Spleen (tissue), 11 donors: ENCODE measurements at regions not wholly inside any gene's neighbourhood (a gene's known extent, or its start where the extent isn't known, plus 50 kb on each side); places are given as distances from the start of the nearest gene placed in this dataset.

Source experiments
- DNase-seq: peaks from one replicate; pipeline ENCODE4 v3.0.0-alpha.2; 2020
- H3K27ac ChIP-seq, 8 donors: fragments of 200-600 bp; sonication (generic) in 7 of 8; 1 replicate in 4 of 8; 2 replicates in 4 of 8; pipeline versions ENCODE4 v1.5.0 to v1.8.0; 2016 to 2021; ENCODE audit warnings: inconsistent platforms in 4 of 8, mild to moderate bottlenecking in 4 of 8, moderate library complexity in 1 of 8
- H3K27me3 ChIP-seq, 7 donors: fragments of 200-600 bp; sonication (generic) in 6 of 7; replicated peaks in 1 of 7; 1 replicate in 4 of 7; 2 replicates in 3 of 7; pipeline versions ENCODE4 v1.5.0 to v1.8.0; 2016 to 2021; ENCODE audit warnings: inconsistent platforms in 3 of 7, mild to moderate bottlenecking in 1 of 7
- H3K36me3 ChIP-seq, 6 donors: fragments of 200-600 bp; sonication (generic) in 5 of 6; 1 replicate in 4 of 6; 2 replicates in 2 of 6; pipeline versions ENCODE4 v1.5.0 to v1.8.0; 2016 to 2021; ENCODE audit warnings: inconsistent platforms in 2 of 6
- H3K4me1 ChIP-seq, 6 donors: fragments of 200-600 bp; sonication (generic) in 5 of 6; 1 replicate in 3 of 6; 2 replicates in 3 of 6; pipeline versions ENCODE4 v1.5.0 to v1.8.0; 2016 to 2021; ENCODE audit warnings: inconsistent platforms in 3 of 6
- H3K4me3 ChIP-seq, 8 donors: fragments of 200-600 bp; sonication (generic) in 7 of 8; 1 replicate in 4 of 8; 2 replicates in 4 of 8; pipeline versions ENCODE4 v1.5.0 to v1.8.0; 2016 to 2021; ENCODE audit warnings: inconsistent platforms in 4 of 8, mild to moderate bottlenecking in 4 of 8, moderate library complexity in 2 of 8
- H3K9me3 ChIP-seq, 8 donors: fragments of 200-600 bp; sonication (generic) in 7 of 8; 1 replicate in 4 of 8; 2 replicates in 4 of 8; pipeline versions ENCODE4 v1.5.0 to v1.8.0; 2016 to 2021; ENCODE audit warnings: inconsistent platforms in 4 of 8
- CTCF ChIP-seq, 11 experiments: fragments of 200-600 bp in 7 of 11; fragments of 450-650 bp in 4 of 11; sonication (generic) in 4 of 11; IDR thresholded peaks in 8 of 11; conservative IDR thresholded peaks in 3 of 11; 1 replicate in 7 of 11; 2 replicates in 4 of 11; pipeline versions ENCODE4 v1.4.0 to v1.8.0; 2016 to 2021; ENCODE audit warnings: antibody characterized with exemption in 11 of 11, inconsistent platforms in 4 of 11, mild to moderate bottlenecking in 1 of 11
- POLR2A ChIP-seq, 3 donors: fragments of 450-650 bp; IDR thresholded peaks; one replicate each; pipeline ENCODE4 v1.5.1; 2017; ENCODE audit warnings: antibody characterized with exemption in 3 of 3, mild to moderate bottlenecking in 1 of 3
- POLR2AphosphoS5 ChIP-seq, 3 donors: sonication (generic); formaldehyde crosslinking; IDR thresholded peaks; one replicate each; pipeline ENCODE4 v1.5.1; 2017; ENCODE audit warnings: antibody characterized with exemption in 3 of 3
- WGBS, 5 donors: extraction: QIAGEN DNeasy Blood & Tissue Kit in 3 of 5; methylation state at CpG; one replicate each; pipeline versions ENCODE4 v1.1.5 to v1.1.7; 2013 to 2018; 5-methylcytosine and 5-hydroxymethylcytosine counted together
- intact Hi-C: fragments of 100-400 bp; cut with DNase I; formaldehyde crosslinking; loops from one replicate; pipeline ENCODE4 v1.15.0; 2023; ENCODE audit warnings: low total_unique reads
- donor health status: healthy with polysubstance abuse.
- donor health status: DM: no; HTN: no; CAD: no; lungs with moderate emphysema.
- donor health status: DM: no; HTN: no; CAD: no.
- donor health status: Bipolar disorder and iron deficiency.
- donor health status: healthy.
- donor health status: DM: no; HTN: no; CAD: no.
- donor health status: DM: yes; HTN: yes; CAD: no.

GRCh38 chr13:103354171-103354570, 288.0 kb upstream of the SLC10A2 start:
- WGBS, 5 donors, result 66 to 77% (median 73%) methylated on average over 2 of the region's 2 CpGs
- Histone ChIP-seq H3K4me3 (no peak overlapping the region), H3K27me3 (no peaks in the 10 kb centered on the region), H3K36me3 (no peaks in the 10 kb centered on the region), H3K27ac (no peak overlapping the region), H3K9me3 (peaks cover 0 to 5% (median 0%) of the 10 kb centered on the region in 8 donors), H3K4me1 (no peaks in the 10 kb centered on the region)
- DNase-seq, result no peak
- TF ChIP-seq POLR2A (IDR thresholded peaks at IDR 0.05), result no peak
- intact Hi-C loops, result no loop called here

GRCh38 chr13:103351035-103351828, 285.0 kb upstream of the SLC10A2 start:
- Histone ChIP-seq H3K4me3 (no peak overlapping the region), H3K27ac (no peak overlapping the region), H3K36me3 (no peaks in the 10 kb centered on the region), H3K4me1 (no peaks in the 10 kb centered on the region), H3K27me3 (no peaks in the 10 kb centered on the region), H3K9me3 (peaks cover 0 to 6% (median under 1%) of the 10 kb centered on the region in 8 donors)
- 45 to 54% (median 49%) methylated on average over 10 of the region's 10 CpGs for WGBS, 5 donors
- intact Hi-C loops, result no loop called here
- no peak for TF ChIP-seq POLR2A (IDR thresholded peaks at IDR 0.05)
- no peak for TF ChIP-seq POLR2AphosphoS5 (IDR thresholded peaks at IDR 0.05)
- no peak for TF ChIP-seq CTCF (IDR thresholded peaks at IDR 0.05 in 8 of 11, conservative IDR thresholded peaks at IDR 0.05 in 3 of 11)
- no peak for DNase-seq

- Histone ChIP-seq H3K27ac (no peak overlapping the region), H3K4me1 (no peaks in the 10 kb centered on the region), H3K36me3 (no peaks in the 10 kb centered on the region), H3K4me3 (no peak overlapping the region), H3K9me3 (peaks cover 0 to 17% (median 11%) of the 10 kb centered on the region in 8 donors), H3K27me3 (no peaks in the 10 kb centered on the region)
- no peak for DNase-seq
- intact Hi-C loops, result no loop called here
- WGBS, 5 donors, result 91 to 97% (median 93%) methylated on average over 1 of the region's 1 CpG
- TF ChIP-seq POLR2A (IDR thresholded peaks at IDR 0.05), result no peak
Observed at GRCh38 chr13:103350147-103350546, 283.9 kb upstream of the SLC10A2 start.

GRCh38 chr13:103349211-103349980, 283.2 kb upstream of the SLC10A2 start:
- no peak for TF ChIP-seq POLR2A (IDR thresholded peaks at IDR 0.05)
- TF ChIP-seq CTCF (IDR thresholded peaks at IDR 0.05 in 8 of 11, conservative IDR thresholded peaks at IDR 0.05 in 3 of 11), result no peak
- no peak for DNase-seq
- WGBS, 5 donors, result 33 to 42% (median 38%) methylated on average over 6 of the region's 6 CpGs
- intact Hi-C loops, result no loop called here
- Histone ChIP-seq H3K4me3 (no peak overlapping the region), H3K9me3 (peaks cover 0 to 24% (median 19%) of the 10 kb centered on the region in 8 donors), H3K4me1 (no peaks in the 10 kb centered on the region), H3K27ac (no peak overlapping the region), H3K36me3 (no peaks in the 10 kb centered on the region), H3K27me3 (no peaks in the 10 kb centered on the region)

GRCh38 chr13:103335241-103335640, 269.0 kb upstream of the SLC10A2 start:
- no peaks in the 10 kb centered on the region for H3K27me3 ChIP-seq
- intact Hi-C loops, result no loop called here
- H3K27ac ChIP-seq, result no peak overlapping the region
- no peak overlapping the region for H3K4me3 ChIP-seq
- WGBS, 5 donors, result 67 to 89% (median 75%) methylated on average over 3 of the region's 3 CpGs
- H3K4me1 ChIP-seq, result no peaks in the 10 kb centered on the region
- H3K9me3 ChIP-seq, result peaks cover 0 to 8% (median 5%) of the 10 kb centered on the region in 8 donors
- no peaks in the 10 kb centered on the region for H3K36me3 ChIP-seq
- no peak for DNase-seq
- TF ChIP-seq POLR2A (IDR thresholded peaks at IDR 0.05) (no peak), CTCF (IDR thresholded peaks at IDR 0.05 in 8 of 11, conservative IDR thresholded peaks at IDR 0.05 in 3 of 11) (no peak), POLR2AphosphoS5 (IDR thresholded peaks at IDR 0.05) (no peak)
